ENCODE measurements at regions not wholly inside any gene's neighbourhood (a gene's known extent, or its start where the extent isn't known, plus 50 kb on each side); places are given as distances from the start of the nearest gene placed in this dataset.

GRCh38 chr10:131673396-131673795, 227.4 kb upstream of the PPP2R2D start:
- no peak for DNase-seq (ENCODE audit: low spot score)

GRCh38 chr10:131674130-131674529, 226.7 kb upstream of the PPP2R2D start:
- DNase-seq (ENCODE audit: low spot score): no peak

GRCh38 chr10:131675104-131675503, 225.7 kb upstream of the PPP2R2D start:
- DNase-seq (ENCODE audit: low spot score): no peak

GRCh38 chr10:131676046-131676799, 224.6 kb upstream of the PPP2R2D start:
- DNase-seq (ENCODE audit: low spot score): no peak

GRCh38 chr10:131676800-131677421, 223.9 kb upstream of the PPP2R2D start:
- no peak for DNase-seq (ENCODE audit: low spot score)

GRCh38 chr10:131677671-131678070, 223.1 kb upstream of the PPP2R2D start:
- no peak for DNase-seq (ENCODE audit: low spot score)

GRCh38 chr10:131678171-131678570, 222.6 kb upstream of the PPP2R2D start:
- no peak for DNase-seq (ENCODE audit: low spot score)

- DNase-seq (ENCODE audit: low spot score): no peak
Observed at GRCh38 chr10:131678613-131679012, 222.2 kb upstream of the PPP2R2D start.

- no peak for DNase-seq (ENCODE audit: low spot score)
Observed at GRCh38 chr10:131679926-131680325, 220.9 kb upstream of the PPP2R2D start.

GRCh38 chr10:131681122-131681521, 219.7 kb upstream of the PPP2R2D start:
- no peak for DNase-seq (ENCODE audit: low spot score)

GRCh38 chr10:131681656-131682055, 219.2 kb upstream of the PPP2R2D start:
- no peak for DNase-seq (ENCODE audit: low spot score)

- DNase-seq (ENCODE audit: low spot score): no peak
Observed at GRCh38 chr10:131682271-131682962, 218.4 kb upstream of the PPP2R2D start.

GRCh38 chr10:131683281-131683861, 217.4 kb upstream of the PPP2R2D start:
- no peak for DNase-seq (ENCODE audit: low spot score)

GRCh38 chr10:131683941-131684340, 216.9 kb upstream of the PPP2R2D start:
- no peak for DNase-seq (ENCODE audit: low spot score)

- no peak for DNase-seq (ENCODE audit: low spot score)
Observed at GRCh38 chr10:131685007-131685406, 215.8 kb upstream of the PPP2R2D start.

- DNase-seq (ENCODE audit: low spot score): no peak
Observed at GRCh38 chr10:131685576-131685975, 215.2 kb upstream of the PPP2R2D start.

- DNase-seq (ENCODE audit: low spot score): no peak
Observed at GRCh38 chr10:131686781-131687420, 213.9 kb upstream of the PPP2R2D start.

- no peak for DNase-seq (ENCODE audit: low spot score)
Observed at GRCh38 chr10:131688304-131688703, 212.5 kb upstream of the PPP2R2D start.

GRCh38 chr10:131689016-131689415, 211.8 kb upstream of the PPP2R2D start:
- DNase-seq (ENCODE audit: low spot score): no peak

GRCh38 chr10:131689486-131689885, 211.3 kb upstream of the PPP2R2D start:
- DNase-seq (ENCODE audit: low spot score): no peak

GRCh38 chr10:131689954-131690757, 210.7 kb upstream of the PPP2R2D start:
- no peak for DNase-seq (ENCODE audit: low spot score)

All from hematopoietic multipotent progenitor cell treated with erythropoietin and hydrocortisone succinate and interleukin-3 and kit ligand, for 17 days (in vitro differentiated cells).